Spleen (tissue), 11 donors: ENCODE measurements at regions not wholly inside any gene's neighbourhood (a gene's known extent, or its start where the extent isn't known, plus 50 kb on each side); places are given as distances from the start of the nearest gene placed in this dataset.

Source experiments
- DNase-seq: peaks from one replicate; pipeline ENCODE4 v3.0.0-alpha.2; 2020
- H3K27ac ChIP-seq, 8 donors: fragments of 200-600 bp; sonication (generic) in 7 of 8; 1 replicate in 4 of 8; 2 replicates in 4 of 8; pipeline versions ENCODE4 v1.5.0 to v1.8.0; 2016 to 2021; ENCODE audit warnings: inconsistent platforms in 4 of 8, mild to moderate bottlenecking in 4 of 8, moderate library complexity in 1 of 8
- H3K27me3 ChIP-seq, 7 donors: fragments of 200-600 bp; sonication (generic) in 6 of 7; replicated peaks in 1 of 7; 1 replicate in 4 of 7; 2 replicates in 3 of 7; pipeline versions ENCODE4 v1.5.0 to v1.8.0; 2016 to 2021; ENCODE audit warnings: inconsistent platforms in 3 of 7, mild to moderate bottlenecking in 1 of 7
- H3K36me3 ChIP-seq, 6 donors: fragments of 200-600 bp; sonication (generic) in 5 of 6; 1 replicate in 4 of 6; 2 replicates in 2 of 6; pipeline versions ENCODE4 v1.5.0 to v1.8.0; 2016 to 2021; ENCODE audit warnings: inconsistent platforms in 2 of 6
- H3K4me1 ChIP-seq, 6 donors: fragments of 200-600 bp; sonication (generic) in 5 of 6; 1 replicate in 3 of 6; 2 replicates in 3 of 6; pipeline versions ENCODE4 v1.5.0 to v1.8.0; 2016 to 2021; ENCODE audit warnings: inconsistent platforms in 3 of 6
- H3K4me3 ChIP-seq, 8 donors: fragments of 200-600 bp; sonication (generic) in 7 of 8; 1 replicate in 4 of 8; 2 replicates in 4 of 8; pipeline versions ENCODE4 v1.5.0 to v1.8.0; 2016 to 2021; ENCODE audit warnings: inconsistent platforms in 4 of 8, mild to moderate bottlenecking in 4 of 8, moderate library complexity in 2 of 8
- H3K9me3 ChIP-seq, 8 donors: fragments of 200-600 bp; sonication (generic) in 7 of 8; 1 replicate in 4 of 8; 2 replicates in 4 of 8; pipeline versions ENCODE4 v1.5.0 to v1.8.0; 2016 to 2021; ENCODE audit warnings: inconsistent platforms in 4 of 8
- CTCF ChIP-seq, 11 experiments: fragments of 200-600 bp in 7 of 11; fragments of 450-650 bp in 4 of 11; sonication (generic) in 4 of 11; IDR thresholded peaks in 8 of 11; conservative IDR thresholded peaks in 3 of 11; 1 replicate in 7 of 11; 2 replicates in 4 of 11; pipeline versions ENCODE4 v1.4.0 to v1.8.0; 2016 to 2021; ENCODE audit warnings: antibody characterized with exemption in 11 of 11, inconsistent platforms in 4 of 11, mild to moderate bottlenecking in 1 of 11
- POLR2A ChIP-seq, 3 donors: fragments of 450-650 bp; IDR thresholded peaks; one replicate each; pipeline ENCODE4 v1.5.1; 2017; ENCODE audit warnings: antibody characterized with exemption in 3 of 3, mild to moderate bottlenecking in 1 of 3
- POLR2AphosphoS5 ChIP-seq, 3 donors: sonication (generic); formaldehyde crosslinking; IDR thresholded peaks; one replicate each; pipeline ENCODE4 v1.5.1; 2017; ENCODE audit warnings: antibody characterized with exemption in 3 of 3
- WGBS, 5 donors: extraction: QIAGEN DNeasy Blood & Tissue Kit in 3 of 5; methylation state at CpG; one replicate each; pipeline versions ENCODE4 v1.1.5 to v1.1.7; 2013 to 2018; 5-methylcytosine and 5-hydroxymethylcytosine counted together
- intact Hi-C: fragments of 100-400 bp; cut with DNase I; formaldehyde crosslinking; loops from one replicate; pipeline ENCODE4 v1.15.0; 2023; ENCODE audit warnings: low total_unique reads
- donor health status: healthy with polysubstance abuse.
- donor health status: DM: no; HTN: no; CAD: no; lungs with moderate emphysema.
- donor health status: DM: no; HTN: no; CAD: no.
- donor health status: Bipolar disorder and iron deficiency.
- donor health status: healthy.
- donor health status: DM: no; HTN: no; CAD: no.
- donor health status: DM: yes; HTN: yes; CAD: no.

GRCh38 chr6:144338951-144339700 lies 54.0 kb downstream of the UTRN start:
- Histone ChIP-seq H3K4me3 (no peak overlapping the region), H3K9me3 (no peaks in the 10 kb centered on the region), H3K36me3 (no peaks in the 10 kb centered on the region), H3K4me1 (peaks cover 42 to 100% (median 95%) of the 10 kb centered on the region in 6 donors), H3K27me3 (no peaks in the 10 kb centered on the region), H3K27ac (peak overlapping the region in 7 of 8 donors; percentile 16 to 89 (median 86))
- intact Hi-C loops, result loop anchor here (10.0 kb wide), 1 partner anchor 54 kb away; the partner anchor contains the start of gene UTRN
- TF ChIP-seq POLR2A (IDR thresholded peaks at IDR 0.05), result no peak
- TF ChIP-seq CTCF (IDR thresholded peaks at IDR 0.05 in 8 of 11, conservative IDR thresholded peaks at IDR 0.05 in 3 of 11), result no peak
- TF ChIP-seq POLR2AphosphoS5 (IDR thresholded peaks at IDR 0.05), result no peak
- DNase-seq, result no peak

- intact Hi-C loops, result loop anchor here (10.0 kb wide), 1 partner anchor 55 kb away; the partner anchor contains the start of gene UTRN
- Histone ChIP-seq H3K4me3 (no peak overlapping the region), H3K27me3 (no peaks in the 10 kb centered on the region), H3K4me1 (peaks cover 37 to 100% (median 95%) of the 10 kb centered on the region in 6 donors), H3K36me3 (no peaks in the 10 kb centered on the region), H3K27ac (peak overlapping the region in 6 of 8 donors; percentile 38 to 89 (median 87)), H3K9me3 (no peaks in the 10 kb centered on the region)
- TF ChIP-seq POLR2AphosphoS5 (IDR thresholded peaks at IDR 0.05) (no peak), CTCF (IDR thresholded peaks at IDR 0.05 in 8 of 11, conservative IDR thresholded peaks at IDR 0.05 in 3 of 11) (no peak), POLR2A (IDR thresholded peaks at IDR 0.05) (no peak)
- no peak for DNase-seq
- 94 to 97% (median 96%) methylated on average over 12 of the region's 12 CpGs for whole genome bisulfite sequencing, 5 donors
These were observed 54.8 kb downstream of the UTRN start for GRCh38 chr6:144339859-144340452.

- no peak for DNase-seq
- no peaks in the 10 kb centered on the region for H3K9me3 ChIP-seq
- peaks cover 0 to 3% (median 0%) of the 10 kb centered on the region in 6 donors for H3K36me3 ChIP-seq
- peaks cover 39 to 100% (median 95%) of the 10 kb centered on the region in 6 donors for H3K4me1 ChIP-seq
- no peak for TF ChIP-seq POLR2AphosphoS5 (IDR thresholded peaks at IDR 0.05)
- no peak overlapping the region for H3K4me3 ChIP-seq
- H3K27me3 ChIP-seq, result no peaks in the 10 kb centered on the region
- peak overlapping the region in 6 of 8 donors; percentile 30 to 89 (median 87) for H3K27ac ChIP-seq
- intact Hi-C loops, result no loop called here
- 62 to 79% (median 71%) methylated on average over 5 of the region's 5 CpGs for WGBS, 5 donors
These were observed 55.6 kb downstream of the UTRN start for GRCh38 chr6:144340541-144341371.

GRCh38 chr6:144341831-144342527 lies 56.8 kb downstream of the UTRN start:
- DNase-seq, result no peak
- H3K27me3 ChIP-seq, result no peaks in the 10 kb centered on the region
- no peak for TF ChIP-seq POLR2AphosphoS5 (IDR thresholded peaks at IDR 0.05)
- TF ChIP-seq CTCF (IDR thresholded peaks at IDR 0.05 in 8 of 11, conservative IDR thresholded peaks at IDR 0.05 in 3 of 11), result no peak
- no peak for TF ChIP-seq POLR2A (IDR thresholded peaks at IDR 0.05)
- H3K27ac ChIP-seq, result peak overlapping the region in 6 of 8 donors; percentile 30 to 89 (median 87)
- no peak overlapping the region for H3K4me3 ChIP-seq
- WGBS, 5 donors, result 59 to 68% (median 65%) methylated on average over 5 of the region's 5 CpGs
- no peaks in the 10 kb centered on the region for H3K9me3 ChIP-seq
- H3K4me1 ChIP-seq, result peaks cover 40 to 100% (median 96%) of the 10 kb centered on the region in 6 donors
- H3K36me3 ChIP-seq, result peaks cover 0 to 3% (median 0%) of the 10 kb centered on the region in 6 donors
- intact Hi-C loops, result no loop called here
